Gastroesophageal sphincter (tissue), 4 donors: ENCODE measurements at regions not wholly inside any gene's neighbourhood (a gene's known extent, or its start where the extent isn't known, plus 50 kb on each side); places are given as distances from the start of the nearest gene placed in this dataset.

Experiments
- ATAC-seq: fragments of 150-250 bp; one replicate; pipeline ENCODE4 v1.9.1; 2016; ENCODE audit warnings: mild to moderate bottlenecking, moderate library complexity
- H3K27ac ChIP-seq, 4 donors: fragments of 200-600 bp; sonication (generic) in 3 of 4; 1 replicate in 3 of 4; 2 replicates in 1 of 4; pipeline ENCODE4 v1.5.1; 2016 to 2019
- H3K27me3 ChIP-seq: fragments of 200-600 bp; sonication (generic); one replicate; pipeline ENCODE4 v1.5.1; 2019
- H3K36me3 ChIP-seq, 2 donors: fragments of 200-600 bp; sonication (generic); one replicate each; pipeline ENCODE4 v1.5.1; 2019; ENCODE audit warnings: control low read depth in 1 of 2
- H3K4me1 ChIP-seq, 3 donors: fragments of 200-600 bp; sonication (generic); 1 replicate in 2 of 3; 2 replicates in 1 of 3; pipeline ENCODE4 v1.5.1; 2016 to 2019; ENCODE audit warnings: control low read depth in 2 of 3
- H3K4me3 ChIP-seq, 2 donors: fragments of 200-600 bp; sonication (generic); one replicate each; pipeline ENCODE4 v1.5.1; 2019; ENCODE audit warnings: mild to moderate bottlenecking in 1 of 2, moderate library complexity in 1 of 2
- H3K9me3 ChIP-seq, 3 donors: fragments of 200-600 bp; sonication (generic); one replicate each; pipeline ENCODE4 v1.5.1; 2017 to 2019; ENCODE audit warnings: control low read depth in 2 of 3
- CTCF ChIP-seq, 4 experiments: fragments of 200-600 bp in 2 of 4; fragments of 450-650 bp in 2 of 4; sonication (generic) in 1 of 4; IDR thresholded peaks; one replicate each; pipeline ENCODE4 v1.5.1; 2017 to 2019; ENCODE audit warnings: antibody characterized with exemption in 4 of 4, mild to moderate bottlenecking in 2 of 4, moderate library complexity in 2 of 4
- EP300 ChIP-seq: sonication (generic); formaldehyde crosslinking; IDR thresholded peaks from one replicate; pipeline ENCODE4 v1.6.1; 2017; ENCODE audit warnings: antibody characterized with exemption, mild to moderate bottlenecking
- POLR2A ChIP-seq, 2 donors: fragments of 450-650 bp; IDR thresholded peaks; one replicate each; pipeline ENCODE4 v1.6.1; 2017; ENCODE audit warnings: antibody characterized with exemption in 2 of 2, mild to moderate bottlenecking in 2 of 2, moderate library complexity in 1 of 2
- POLR2AphosphoS5 ChIP-seq: sonication (generic); formaldehyde crosslinking; IDR thresholded peaks from one replicate; pipeline ENCODE4 v1.6.1; 2017; ENCODE audit warnings: antibody characterized with exemption
- WGBS, 2 donors: methylation state at CpG; one replicate each; pipeline ENCODE4 v1.1.5; 2018; ENCODE audit warnings: low coverage in 1 of 2; 5-methylcytosine and 5-hydroxymethylcytosine counted together

DNA sequence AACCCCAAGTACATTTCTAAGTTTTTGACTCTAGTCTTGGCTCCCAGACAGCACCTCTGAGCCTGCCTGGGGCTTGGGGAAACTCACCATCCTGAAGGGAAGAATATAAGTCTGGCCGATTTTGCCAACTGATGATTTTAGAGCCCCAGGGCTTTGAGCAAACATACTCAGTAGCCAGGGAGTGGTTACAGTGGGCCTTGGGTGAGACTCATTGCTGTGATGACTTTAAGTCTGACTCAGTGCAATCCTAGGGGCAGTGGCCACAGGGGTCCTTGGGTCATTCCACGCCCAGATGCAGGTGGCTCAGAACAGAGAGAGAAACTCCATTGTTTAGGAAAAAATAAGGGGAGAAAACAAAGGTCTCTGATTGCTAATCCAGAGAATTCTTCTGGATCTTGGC lies 312.0 kb upstream of the EDIL3 start:
- H3K4me1 ChIP-seq, result no peaks in the 10 kb centered on the region
- 43 to 48% methylated on average over 2 of the region's 2 CpGs for WGBS, 2 donors
- TF ChIP-seq CTCF (IDR thresholded peaks at IDR 0.05), result no peak
- TF ChIP-seq POLR2A (IDR thresholded peaks at IDR 0.05), result no peak
- TF ChIP-seq EP300, result no peak
- no peak for TF ChIP-seq POLR2AphosphoS5
- H3K9me3 ChIP-seq, result peaks cover 0 to 18% (median 0%) of the 10 kb centered on the region in 3 donors
- no peak overlapping the region for H3K4me3 ChIP-seq
- no peak for ATAC-seq
- no peaks in the 10 kb centered on the region for H3K27me3 ChIP-seq
- H3K27ac ChIP-seq, result no peak overlapping the region
- no peaks in the 10 kb centered on the region for H3K36me3 ChIP-seq

- Histone ChIP-seq H3K27ac (no peak overlapping the region), H3K4me1 (no peaks in the 10 kb centered on the region), H3K36me3 (no peaks in the 10 kb centered on the region), H3K27me3 (no peaks in the 10 kb centered on the region), H3K9me3 (peaks cover 0 to 18% (median 0%) of the 10 kb centered on the region in 3 donors), H3K4me3 (no peak overlapping the region)
- no peak for TF ChIP-seq POLR2AphosphoS5
- TF ChIP-seq CTCF (IDR thresholded peaks at IDR 0.05), result no peak
- TF ChIP-seq EP300, result no peak
- no peak for TF ChIP-seq POLR2A (IDR thresholded peaks at IDR 0.05)
- WGBS, 2 donors, result 92 to 100% methylated on average over 2 of the region's 3 CpGs
- ATAC-seq, result no peak
These were observed 310.6 kb upstream of the EDIL3 start for GRCh38 chr5:84695330-84695729.

DNA sequence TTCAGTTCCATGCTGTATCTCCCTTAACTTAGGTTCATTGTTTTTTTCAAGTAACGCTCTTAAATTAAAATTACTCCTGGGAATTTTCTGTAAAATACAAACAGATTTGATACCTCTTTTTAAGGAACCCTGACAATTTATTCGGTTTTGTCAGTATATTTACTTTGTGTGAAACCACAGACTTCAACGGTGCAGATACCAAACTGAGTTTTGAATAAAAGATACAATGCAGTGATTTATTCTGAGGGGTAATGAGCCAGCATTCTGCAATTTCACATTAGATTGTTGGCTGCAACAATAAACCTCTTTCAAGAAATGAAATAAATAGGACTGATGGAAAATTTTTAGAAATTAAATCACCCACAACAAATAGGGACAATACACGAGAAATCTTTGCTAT lies 308.6 kb upstream of the EDIL3 start:
- Histone ChIP-seq H3K27me3 (no peaks in the 10 kb centered on the region), H3K9me3 (peaks cover 0 to 18% (median 0%) of the 10 kb centered on the region in 3 donors), H3K4me1 (no peaks in the 10 kb centered on the region), H3K4me3 (no peak overlapping the region), H3K36me3 (no peaks in the 10 kb centered on the region), H3K27ac (no peak overlapping the region)
- ATAC-seq, result no peak
- WGBS, 2 donors, result 47 to 74% methylated on average over 4 of the region's 4 CpGs
- TF ChIP-seq CTCF (IDR thresholded peaks at IDR 0.05) (no peak), POLR2AphosphoS5 (no peak), EP300 (no peak), POLR2A (IDR thresholded peaks at IDR 0.05) (no peak)

- Histone ChIP-seq H3K4me3 (no peak overlapping the region), H3K4me1 (no peaks in the 10 kb centered on the region), H3K27me3 (no peaks in the 10 kb centered on the region), H3K9me3 (no peaks in the 10 kb centered on the region), H3K27ac (no peak overlapping the region), H3K36me3 (no peaks in the 10 kb centered on the region)
- no peak for TF ChIP-seq POLR2A (IDR thresholded peaks at IDR 0.05)
- TF ChIP-seq CTCF (IDR thresholded peaks at IDR 0.05), result no peak
- no peak for TF ChIP-seq POLR2AphosphoS5
- no peak for TF ChIP-seq EP300
- no peak for ATAC-seq
- 28 to 32% methylated on average over 3 of the region's 3 CpGs for WGBS, 2 donors
These were observed 303.9 kb upstream of the EDIL3 start for GRCh38 chr5:84688566-84688965.

DNA sequence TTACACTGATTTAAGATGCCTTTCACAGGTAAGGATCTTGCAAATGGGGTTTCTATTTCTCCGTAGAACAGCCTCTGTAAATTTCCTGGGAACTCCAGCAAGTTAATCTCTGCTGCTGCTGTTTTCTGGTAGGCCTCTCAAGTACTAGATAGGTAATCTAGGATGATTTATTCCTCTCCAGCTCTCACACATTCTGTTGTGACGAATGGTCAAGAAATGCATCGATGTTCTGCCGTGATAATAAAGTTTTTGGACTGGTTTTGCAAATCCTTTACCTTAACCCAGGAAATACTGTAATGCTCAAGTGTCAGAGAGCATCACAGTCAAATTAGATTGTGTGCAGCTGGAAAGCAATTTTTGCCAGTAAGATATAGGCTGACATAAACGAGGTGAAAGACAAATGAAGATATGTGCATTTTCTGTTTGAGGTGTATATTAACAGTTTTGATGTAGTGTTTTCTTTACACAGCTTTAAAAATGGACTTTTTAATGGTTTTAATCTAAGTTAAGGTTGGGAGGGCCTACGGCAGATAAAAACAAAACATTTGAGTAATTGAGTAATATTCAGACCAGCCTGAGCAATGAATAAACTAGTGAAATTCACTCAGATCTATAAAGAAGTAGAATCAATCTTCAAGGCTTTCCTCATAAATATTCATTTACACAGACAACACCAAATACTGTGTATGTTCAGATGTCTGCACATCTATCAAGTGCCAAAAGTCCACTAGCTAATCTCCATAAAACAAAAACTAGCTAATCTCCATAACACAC lies 300.6 kb upstream of the EDIL3 start:
- 24 to 37% methylated on average over 6 of the region's 6 CpGs for WGBS, 2 donors
- TF ChIP-seq EP300 (no peak), POLR2A (IDR thresholded peaks at IDR 0.05) (no peak), POLR2AphosphoS5 (no peak), CTCF (IDR thresholded peaks at IDR 0.05) (no peak)
- Histone ChIP-seq H3K27ac (no peak overlapping the region), H3K36me3 (no peaks in the 10 kb centered on the region), H3K9me3 (no peaks in the 10 kb centered on the region), H3K27me3 (no peaks in the 10 kb centered on the region), H3K4me3 (no peak overlapping the region), H3K4me1 (no peaks in the 10 kb centered on the region)
- ATAC-seq, result no peak
